Vagina (tissue), 2 donors: ENCODE measurements at regions not wholly inside any gene's neighbourhood (a gene's known extent, or its start where the extent isn't known, plus 50 kb on each side); places are given as distances from the start of the nearest gene placed in this dataset.

Experiments
- POLR2A ChIP-seq, 2 donors: fragments of 450-650 bp; IDR thresholded peaks; one replicate each; pipeline ENCODE4 v1.6.1; 2017; ENCODE audit warnings: antibody characterized with exemption in 2 of 2, mild to moderate bottlenecking in 2 of 2, moderate library complexity in 2 of 2
- TF ChIP-seq, protein P1 (sequence below), 3 experiments: fragments of 450-650 bp in 2 of 3; fragments of 200-600 bp in 1 of 3; sonication (generic) in 1 of 3; IDR thresholded peaks; one replicate each; pipeline ENCODE4 v1.5.1; 2017 to 2019; ENCODE audit warnings: antibody characterized with exemption in 3 of 3, mild to moderate bottlenecking in 2 of 3, moderate library complexity in 2 of 3

GRCh38 chr2:242059566-242059965 lies 190.0 kb downstream of the RTP5 start:
- TF ChIP-seq, protein P1, sequence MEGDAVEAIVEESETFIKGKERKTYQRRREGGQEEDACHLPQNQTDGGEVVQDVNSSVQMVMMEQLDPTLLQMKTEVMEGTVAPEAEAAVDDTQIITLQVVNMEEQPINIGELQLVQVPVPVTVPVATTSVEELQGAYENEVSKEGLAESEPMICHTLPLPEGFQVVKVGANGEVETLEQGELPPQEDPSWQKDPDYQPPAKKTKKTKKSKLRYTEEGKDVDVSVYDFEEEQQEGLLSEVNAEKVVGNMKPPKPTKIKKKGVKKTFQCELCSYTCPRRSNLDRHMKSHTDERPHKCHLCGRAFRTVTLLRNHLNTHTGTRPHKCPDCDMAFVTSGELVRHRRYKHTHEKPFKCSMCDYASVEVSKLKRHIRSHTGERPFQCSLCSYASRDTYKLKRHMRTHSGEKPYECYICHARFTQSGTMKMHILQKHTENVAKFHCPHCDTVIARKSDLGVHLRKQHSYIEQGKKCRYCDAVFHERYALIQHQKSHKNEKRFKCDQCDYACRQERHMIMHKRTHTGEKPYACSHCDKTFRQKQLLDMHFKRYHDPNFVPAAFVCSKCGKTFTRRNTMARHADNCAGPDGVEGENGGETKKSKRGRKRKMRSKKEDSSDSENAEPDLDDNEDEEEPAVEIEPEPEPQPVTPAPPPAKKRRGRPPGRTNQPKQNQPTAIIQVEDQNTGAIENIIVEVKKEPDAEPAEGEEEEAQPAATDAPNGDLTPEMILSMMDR (IDR thresholded peaks at IDR 0.05): no peak
- TF ChIP-seq POLR2A (IDR thresholded peaks at IDR 0.05): no peak
